ENCODE measurements at regions not wholly inside any gene's neighbourhood (a gene's known extent, or its start where the extent isn't known, plus 50 kb on each side); places are given as distances from the start of the nearest gene placed in this dataset.

DNA sequence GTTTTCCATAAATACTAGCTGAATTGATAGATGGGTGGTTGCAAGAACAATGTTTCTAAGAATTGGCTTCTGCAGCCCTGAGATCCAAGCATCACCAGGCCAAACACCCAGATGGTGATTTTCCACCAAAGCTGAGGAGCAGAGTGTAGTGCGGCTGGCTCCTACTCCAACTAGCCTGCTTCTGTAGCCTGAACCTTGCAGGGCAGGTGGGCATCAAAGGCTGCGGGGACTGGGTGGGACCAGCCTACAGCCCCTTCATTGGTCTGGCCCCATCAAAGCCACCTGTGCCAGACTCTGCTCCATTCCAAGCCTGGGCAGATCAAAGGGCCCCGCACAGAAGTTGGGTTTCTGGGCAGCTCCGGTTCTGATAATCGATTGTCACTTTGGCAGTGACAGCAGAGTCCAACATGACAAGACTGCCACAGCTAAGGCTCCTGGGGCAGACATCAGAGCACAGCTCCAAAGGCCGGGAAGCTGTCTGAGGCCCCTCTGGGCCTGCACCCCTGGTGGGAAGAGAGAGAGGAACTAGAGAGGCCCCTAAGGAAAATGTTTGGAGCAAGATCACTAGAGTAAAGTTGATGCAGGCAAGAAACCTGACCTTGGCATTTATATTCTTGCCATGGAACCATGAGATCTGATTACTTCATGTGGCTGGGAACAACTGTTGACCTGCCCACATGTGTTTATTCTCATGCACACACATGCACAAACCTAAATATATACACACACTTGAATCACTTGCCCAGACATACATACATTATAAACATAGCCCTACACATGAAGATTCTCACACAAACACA is 582.9 kb downstream of the INSC start:
- H3K4me3 ChIP-seq, result no peak overlapping the region
- H3K27ac ChIP-seq, result no peak overlapping the region
- no peaks in the 10 kb centered on the region for H3K36me3 ChIP-seq
- 100% methylated on average over 1 of the region's 6 CpGs for WGBS, 2 donors (ENCODE audit: low coverage in 1 of 2)
- TF ChIP-seq POLR2AphosphoS5 (IDR thresholded peaks at IDR 0.05), result no peak
- TF ChIP-seq, protein P1, sequence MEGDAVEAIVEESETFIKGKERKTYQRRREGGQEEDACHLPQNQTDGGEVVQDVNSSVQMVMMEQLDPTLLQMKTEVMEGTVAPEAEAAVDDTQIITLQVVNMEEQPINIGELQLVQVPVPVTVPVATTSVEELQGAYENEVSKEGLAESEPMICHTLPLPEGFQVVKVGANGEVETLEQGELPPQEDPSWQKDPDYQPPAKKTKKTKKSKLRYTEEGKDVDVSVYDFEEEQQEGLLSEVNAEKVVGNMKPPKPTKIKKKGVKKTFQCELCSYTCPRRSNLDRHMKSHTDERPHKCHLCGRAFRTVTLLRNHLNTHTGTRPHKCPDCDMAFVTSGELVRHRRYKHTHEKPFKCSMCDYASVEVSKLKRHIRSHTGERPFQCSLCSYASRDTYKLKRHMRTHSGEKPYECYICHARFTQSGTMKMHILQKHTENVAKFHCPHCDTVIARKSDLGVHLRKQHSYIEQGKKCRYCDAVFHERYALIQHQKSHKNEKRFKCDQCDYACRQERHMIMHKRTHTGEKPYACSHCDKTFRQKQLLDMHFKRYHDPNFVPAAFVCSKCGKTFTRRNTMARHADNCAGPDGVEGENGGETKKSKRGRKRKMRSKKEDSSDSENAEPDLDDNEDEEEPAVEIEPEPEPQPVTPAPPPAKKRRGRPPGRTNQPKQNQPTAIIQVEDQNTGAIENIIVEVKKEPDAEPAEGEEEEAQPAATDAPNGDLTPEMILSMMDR (IDR thresholded peaks at IDR 0.05), result no peak
- TF ChIP-seq EP300 (IDR thresholded peaks at IDR 0.05), result no peak
- no peaks in the 10 kb centered on the region for H3K27me3 ChIP-seq
- H3K9me3 ChIP-seq, result no peaks in the 10 kb centered on the region
- no peak for ATAC-seq
- H3K4me1 ChIP-seq, result no peaks in the 10 kb centered on the region

DNA sequence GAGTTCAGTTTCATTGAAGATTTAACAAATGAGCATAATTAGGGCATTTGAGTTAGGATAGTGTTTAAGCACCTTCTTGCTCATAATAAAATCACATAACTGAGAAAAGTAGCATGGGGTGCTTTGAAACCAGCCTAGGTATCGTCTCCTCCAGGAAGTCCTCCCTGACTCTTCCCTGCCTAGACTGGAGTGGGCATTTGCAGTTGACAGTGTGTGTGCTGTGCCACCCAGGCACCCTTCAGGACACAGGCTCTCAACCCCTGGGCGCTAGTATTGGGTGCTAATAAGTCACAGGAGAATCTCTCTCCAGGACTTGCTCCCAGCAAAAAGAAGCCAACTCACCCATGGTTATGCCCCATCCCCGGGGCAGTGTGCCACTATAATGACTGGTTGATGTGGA is 584.1 kb downstream of the INSC start:
- TF ChIP-seq, protein P1 (IDR thresholded peaks at IDR 0.05), result no peak
- H3K36me3 ChIP-seq, result no peaks in the 10 kb centered on the region
- H3K4me1 ChIP-seq, result no peaks in the 10 kb centered on the region
- H3K27ac ChIP-seq, result no peak overlapping the region
- 100% methylated on average over 1 of the region's 3 CpGs; no CpG with 5 or more reads in 1 of the 2 donors for WGBS, 2 donors (ENCODE audit: low coverage in 1 of 2)
- H3K4me3 ChIP-seq, result no peak overlapping the region
- ATAC-seq, result no peak
- H3K27me3 ChIP-seq, result no peaks in the 10 kb centered on the region
- no peaks in the 10 kb centered on the region for H3K9me3 ChIP-seq

GRCh38 chr11:15699978-15700377 is 585.3 kb downstream of the INSC start:
- Histone ChIP-seq H3K27me3 (no peaks in the 10 kb centered on the region), H3K4me3 (no peak overlapping the region), H3K36me3 (no peaks in the 10 kb centered on the region), H3K4me1 (no peaks in the 10 kb centered on the region), H3K9me3 (no peaks in the 10 kb centered on the region), H3K27ac (no peak overlapping the region)
- TF ChIP-seq POLR2A (IDR thresholded peaks at IDR 0.05), result no peak
- no peak for TF ChIP-seq POLR2AphosphoS5 (IDR thresholded peaks at IDR 0.05)
- TF ChIP-seq, protein P1 (IDR thresholded peaks at IDR 0.05), result no peak
- no peak for TF ChIP-seq EP300 (IDR thresholded peaks at IDR 0.05)
- ATAC-seq, result no peak
- 71 to 85% methylated on average over 2 to 3 of the region's 3 CpGs for WGBS, 2 donors (ENCODE audit: low coverage in 1 of 2)

GRCh38 chr11:15700456-15700855 is 585.7 kb downstream of the INSC start:
- no peak for ATAC-seq
- H3K4me3 ChIP-seq, result no peak overlapping the region
- no peaks in the 10 kb centered on the region for H3K9me3 ChIP-seq
- H3K27ac ChIP-seq, result no peak overlapping the region
- TF ChIP-seq, protein P1 (IDR thresholded peaks at IDR 0.05), result no peak
- TF ChIP-seq POLR2A (IDR thresholded peaks at IDR 0.05) (no peak), EP300 (IDR thresholded peaks at IDR 0.05) (no peak), POLR2AphosphoS5 (IDR thresholded peaks at IDR 0.05) (no peak)
- H3K36me3 ChIP-seq, result no peaks in the 10 kb centered on the region
- no peaks in the 10 kb centered on the region for H3K4me1 ChIP-seq
- H3K27me3 ChIP-seq, result no peaks in the 10 kb centered on the region
- 89 to 97% methylated on average over 3 of the region's 3 CpGs for whole genome bisulfite sequencing, 2 donors (ENCODE audit: low coverage in 1 of 2)

GRCh38 chr11:15704064-15704463 is 589.3 kb downstream of the INSC start:
- Histone ChIP-seq H3K9me3 (no peaks in the 10 kb centered on the region), H3K36me3 (no peaks in the 10 kb centered on the region), H3K27ac (no peak overlapping the region), H3K4me3 (no peak overlapping the region), H3K4me1 (peaks cover 0 to 12% (median 0%) of the 10 kb centered on the region in 3 donors), H3K27me3 (no peaks in the 10 kb centered on the region)
- ATAC-seq, result no peak
- TF ChIP-seq, protein P1 (IDR thresholded peaks at IDR 0.05), result no peak
- TF ChIP-seq POLR2A (IDR thresholded peaks at IDR 0.05), result no peak
- TF ChIP-seq EP300 (IDR thresholded peaks at IDR 0.05), result no peak
- no peak for TF ChIP-seq POLR2AphosphoS5 (IDR thresholded peaks at IDR 0.05)
- WGBS, 2 donors (ENCODE audit: low coverage in 1 of 2), result 91 to 100% methylated on average over 1 of the region's 1 CpG
